ENCODE measurements at regions not wholly inside any gene's neighbourhood (a gene's known extent, or its start where the extent isn't known, plus 50 kb on each side); places are given as distances from the start of the nearest gene placed in this dataset.

DNA sequence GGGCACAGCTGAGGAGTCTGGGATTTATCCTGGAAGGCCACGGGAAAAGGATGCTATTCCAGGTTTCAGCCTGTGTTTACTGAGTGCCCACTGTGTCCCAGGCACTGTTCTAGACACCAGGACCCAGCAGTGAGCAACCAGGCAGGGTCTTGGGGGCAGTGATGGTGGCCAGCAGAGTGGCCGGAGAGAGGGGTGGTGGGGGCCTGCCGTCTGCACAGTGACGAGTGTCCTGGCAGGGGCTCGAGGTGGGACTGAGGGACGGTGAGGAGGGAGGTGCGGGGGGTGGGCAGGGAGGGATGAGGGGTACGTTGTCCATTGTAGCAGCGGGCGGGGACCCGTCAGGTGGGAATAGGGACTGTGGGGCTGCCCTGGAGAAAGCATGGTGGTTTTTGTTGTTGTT lies 66.3 kb upstream of the CIBAR2 start:
- Histone ChIP-seq H4K20me1 (ENCODE audit: control insufficient read depth, insufficient read depth, insufficient read length) (no peaks in the 10 kb centered on the region), H3K27me3 (ENCODE audit: insufficient read depth, low read length) (no peaks in the 10 kb centered on the region), H2BK120ac (ENCODE audit: low read depth, low read length, poor library complexity, severe bottlenecking) (no peak overlapping the region), H3K4me1 (ENCODE audit: insufficient read depth, low read length) (peaks cover 5% of the 10 kb centered on the region; the same call in 1 of the 2 replicates), H3K4ac (ENCODE audit: low read depth, low read length) (no peak overlapping the region), H3K23me2 (ENCODE audit: insufficient read length, low read depth, low read length, poor library complexity, severe bottlenecking) (no peaks in the 10 kb centered on the region), H2BK12ac (ENCODE audit: insufficient read length, low read depth, low read length) (no peak overlapping the region), H4K91ac (ENCODE audit: insufficient read length, low read depth, low read length) (no peak overlapping the region), H2BK5ac (ENCODE audit: insufficient read length, low read length) (no peak overlapping the region), H3K4me2 (ENCODE audit: insufficient read depth, insufficient read length, low read length) (no peak overlapping the region), H3K9ac (ENCODE audit: extremely low read depth, insufficient read length, low read length) (no peak overlapping the region), H3K79me1 (ENCODE audit: insufficient read depth, low read depth, low read length, poor library complexity, severe bottlenecking) (no peaks in the 10 kb centered on the region), H4K8ac (replicated peaks; ENCODE audit: insufficient read length, low read depth, low read length) (no peak overlapping the region), H3K18ac (ENCODE audit: insufficient read length, low read depth, low read length) (no peak overlapping the region), H3K9me3 (ENCODE audit: control insufficient read depth, low read depth, low read length) (no peaks in the 10 kb centered on the region), H3T11ph (ENCODE audit: low read length) (no peak overlapping the region), H3K79me2 (ENCODE audit: insufficient read depth, low read length) (no peaks in the 10 kb centered on the region; the same call in 1 of the 2 replicates), H3K14ac (ENCODE audit: insufficient read depth, low read length) (no peak overlapping the region), H2BK20ac (ENCODE audit: low read depth, low read length, poor library complexity, severe bottlenecking) (no peak overlapping the region), H2BK15ac (ENCODE audit: low read depth, low read length) (no peak overlapping the region), H4K5ac (ENCODE audit: insufficient read length, low read depth, low read length) (no peak overlapping the region), H3K56ac (ENCODE audit: insufficient read length, low read depth, low read length) (no peak overlapping the region), H3K23ac (ENCODE audit: insufficient read length, low read depth, low read length) (no peak overlapping the region), H2AK5ac (ENCODE audit: insufficient read length, low read length) (no peak overlapping the region), H3K27ac (ENCODE audit: insufficient read length, low read depth, low read length) (no peak overlapping the region), H2AFZ (ENCODE audit: low read length) (no peak overlapping the region)
- TF ChIP-seq, protein P1, sequence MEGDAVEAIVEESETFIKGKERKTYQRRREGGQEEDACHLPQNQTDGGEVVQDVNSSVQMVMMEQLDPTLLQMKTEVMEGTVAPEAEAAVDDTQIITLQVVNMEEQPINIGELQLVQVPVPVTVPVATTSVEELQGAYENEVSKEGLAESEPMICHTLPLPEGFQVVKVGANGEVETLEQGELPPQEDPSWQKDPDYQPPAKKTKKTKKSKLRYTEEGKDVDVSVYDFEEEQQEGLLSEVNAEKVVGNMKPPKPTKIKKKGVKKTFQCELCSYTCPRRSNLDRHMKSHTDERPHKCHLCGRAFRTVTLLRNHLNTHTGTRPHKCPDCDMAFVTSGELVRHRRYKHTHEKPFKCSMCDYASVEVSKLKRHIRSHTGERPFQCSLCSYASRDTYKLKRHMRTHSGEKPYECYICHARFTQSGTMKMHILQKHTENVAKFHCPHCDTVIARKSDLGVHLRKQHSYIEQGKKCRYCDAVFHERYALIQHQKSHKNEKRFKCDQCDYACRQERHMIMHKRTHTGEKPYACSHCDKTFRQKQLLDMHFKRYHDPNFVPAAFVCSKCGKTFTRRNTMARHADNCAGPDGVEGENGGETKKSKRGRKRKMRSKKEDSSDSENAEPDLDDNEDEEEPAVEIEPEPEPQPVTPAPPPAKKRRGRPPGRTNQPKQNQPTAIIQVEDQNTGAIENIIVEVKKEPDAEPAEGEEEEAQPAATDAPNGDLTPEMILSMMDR (conservative IDR thresholded peaks at IDR 0.05): no peak
- H3K4me3 Mint-ChIP-seq: no peak overlapping the region
- H3K36me3 Mint-ChIP-seq (ENCODE audit: insufficient read depth in 1 of 3, low read depth in 3 of 3): peaks cover 9 to 10% (median 9%) of the 10 kb centered on the region in 3 experiments
- H3K4me1 Mint-ChIP-seq: peaks cover 21 to 32% of the 10 kb centered on the region in 2 experiments
- H3K27ac Mint-ChIP-seq: no peak overlapping the region
- peaks cover under 1 to 2% of the 10 kb centered on the region in 2 experiments; a peak in 3 of 5 replicates for H3K9me3 Mint-ChIP-seq
- no CpG with 5 or more reads among the region's 11 CpGs for WGBS (ENCODE audit: extremely low coverage, insufficient read length, low lambda C conversion rate)
- H3K27me3 Mint-ChIP-seq (ENCODE audit: low read depth): no peaks in the 10 kb centered on the region; the same call in 1 of the 2 replicates
- no peak for DNase-seq

Measured in H9 (cell line).